ENCODE measurements at regions not wholly inside any gene's neighbourhood (a gene's known extent, or its start where the extent isn't known, plus 50 kb on each side); places are given as distances from the start of the nearest gene placed in this dataset.

GRCh38 chr11:98243897-98244296, 776.9 kb upstream of the CNTN5 start (continued):
- TF ChIP-seq USF1 (CRISPR knock-in tag; IDR thresholded peaks at IDR 0.05): no peak

- TF ChIP-seq TOE1 (IDR thresholded peaks at IDR 0.05; ENCODE audit: borderline replicate concordance): no peak
- TF ChIP-seq TOE1 (CRISPR knock-in tag; IDR thresholded peaks at IDR 0.05; ENCODE audit: borderline replicate concordance, low read depth): no peak
- no peak for TF ChIP-seq PBX2 (CRISPR knock-in tag; IDR thresholded peaks at IDR 0.05; ENCODE audit: low read depth)
- TF ChIP-seq PBX2 (tag; conservative IDR thresholded peaks at IDR 0.05; ENCODE audit: low read depth): no peak
- TF ChIP-seq BDP1 (IDR thresholded peaks at IDR 0.05; ENCODE audit: insufficient read depth, insufficient read length): no peak
- TF ChIP-seq ELK3 (CRISPR knock-in tag; IDR thresholded peaks at IDR 0.05): no peak
- no peak for TF ChIP-seq ZNF121 (CRISPR knock-in tag; conservative IDR thresholded peaks at IDR 0.05)
- no peaks in the 10 kb centered on the region for H3K36me3 ChIP-seq (ENCODE audit: control insufficient read depth, insufficient read depth, low read length)
- BruUV-seq (replicated peaks): no TSS peak
- intact Hi-C loops (cut with micrococcal nuclease): no loop called here
- no peaks in the 10 kb centered on the region; the same call in 1 of the 2 replicates for H3K9me3 ChIP-seq (replicated peaks; ENCODE audit: control insufficient read depth, insufficient read depth, low read depth, low read length)
- ChIA-PET POLR2A (no interaction called here), CTCF (ENCODE audit: low intra/inter-chr PET ratio) (no interaction called here)
- no peaks in the 10 kb centered on the region for H3K79me2 ChIP-seq (ENCODE audit: control insufficient read depth, insufficient read depth, low read length)
- 64% methylated on average over 1 of the region's 1 CpG for WGBS (ENCODE audit: insufficient coverage, low coverage, missing lambda C conversion rate)
- ATAC-seq (no peak), FAIRE-seq (no peak), DNase-seq (ENCODE audit: extremely low read depth in 1 of 4, low spot score in 3 of 4) (no peak)
- no peaks in the 10 kb centered on the region for H3K9me1 ChIP-seq (ENCODE audit: control insufficient read depth, insufficient read depth, low read length)
- H3K9ac ChIP-seq (ENCODE audit: insufficient read depth in 1 of 2, low read depth in 2 of 2, low read length in 2 of 2): no peak overlapping the region
- H3K27me3 ChIP-seq (ENCODE audit: control insufficient read depth in 2 of 2, insufficient read depth in 2 of 2, low read length in 2 of 2): no peaks in the 10 kb centered on the region
- no peak overlapping the region for H3K27ac ChIP-seq (ENCODE audit: extremely low read depth, low read depth, low read length)
- no peak overlapping the region for H2AFZ ChIP-seq (ENCODE audit: low read depth, low read length)
- H4K20me1 ChIP-seq (replicated peaks; ENCODE audit: control insufficient read depth, insufficient read depth, low read length): no peaks in the 10 kb centered on the region
- no peak overlapping the region for H3K4me2 ChIP-seq (ENCODE audit: insufficient read depth, low read length)
- no peaks in the 10 kb centered on the region for H3K4me1 ChIP-seq (replicated peaks in 1 of 2; ENCODE audit: control insufficient read depth in 2 of 2, insufficient read depth in 2 of 2, low read length in 2 of 2)
- in situ Hi-C loops (cut with MboI): no loop called here
- no peak overlapping the region for H3K4me3 ChIP-seq
These were observed 759.8 kb upstream of the CNTN5 start for GRCh38 chr11:98260983-98261382.

Measured in K562 (cell line).